Activated naive CD8-positive, alpha-beta T cell treated with anti-CD3 and anti-CD28 coated beads for 36 hours (primary cell): ENCODE measurements at regions not wholly inside any gene's neighbourhood (a gene's known extent, or its start where the extent isn't known, plus 50 kb on each side); places are given as distances from the start of the nearest gene placed in this dataset.

Experiments used
- DNase-seq: peaks from one replicate; pipeline ENCODE4 v3.0.0; 2021
- H3K27ac Mint-ChIP-seq: one replicate; pipeline ENCODE4 v1.8.0; 2022; ENCODE audit warnings: mild to moderate bottlenecking, moderate library complexity, mixed read lengths
- H3K27me3 Mint-ChIP-seq: one replicate; pipeline ENCODE4 v1.8.0; 2022; ENCODE audit warnings: mild to moderate bottlenecking, mixed read lengths
- H3K36me3 Mint-ChIP-seq: one replicate; pipeline ENCODE4 v1.8.0; 2021; ENCODE audit warnings: mild to moderate bottlenecking, mixed read lengths
- H3K4me1 Mint-ChIP-seq: one replicate; pipeline ENCODE4 v1.8.0; 2021; ENCODE audit warnings: mixed read lengths
- H3K4me3 Mint-ChIP-seq: one replicate; pipeline ENCODE4 v1.8.0; 2022; ENCODE audit warnings: mild to moderate bottlenecking, moderate library complexity, mixed read lengths
- H3K9me3 Mint-ChIP-seq: one replicate; pipeline ENCODE4 v1.8.0; 2022; ENCODE audit warnings: mixed read lengths

GRCh38 chr18:28707006-28707405 lies 530.1 kb upstream of the CDH2 start:
- Mint-ChIP-seq H3K9me3 (peaks cover 4% of the 10 kb centered on the region), H3K27me3 (no peaks in the 10 kb centered on the region), H3K36me3 (no peaks in the 10 kb centered on the region), H3K4me1 (no peaks in the 10 kb centered on the region), H3K4me3 (no peak overlapping the region), H3K27ac (no peak overlapping the region)
- DNase-seq = no peak

GRCh38 chr18:28706397-28706796 lies 529.5 kb upstream of the CDH2 start:
- peaks cover 8% of the 10 kb centered on the region for H3K9me3 Mint-ChIP-seq
- H3K36me3 Mint-ChIP-seq = no peaks in the 10 kb centered on the region
- no peaks in the 10 kb centered on the region for H3K4me1 Mint-ChIP-seq
- H3K27me3 Mint-ChIP-seq = no peaks in the 10 kb centered on the region
- H3K4me3 Mint-ChIP-seq = no peak overlapping the region
- no peak overlapping the region for H3K27ac Mint-ChIP-seq
- no peak for DNase-seq

- no peak overlapping the region for H3K27ac Mint-ChIP-seq
- H3K4me3 Mint-ChIP-seq = no peak overlapping the region
- no peaks in the 10 kb centered on the region for H3K4me1 Mint-ChIP-seq
- peaks cover 11% of the 10 kb centered on the region for H3K9me3 Mint-ChIP-seq
- no peaks in the 10 kb centered on the region for H3K36me3 Mint-ChIP-seq
- H3K27me3 Mint-ChIP-seq = no peaks in the 10 kb centered on the region
- no peak for DNase-seq
Observed at GRCh38 chr18:28705482-28705881, 528.6 kb upstream of the CDH2 start.

GRCh38 chr18:28692337-28692736 lies 515.4 kb upstream of the CDH2 start:
- H3K36me3 Mint-ChIP-seq = no peaks in the 10 kb centered on the region

GRCh38 chr18:28691496-28691840 lies 514.5 kb upstream of the CDH2 start:
- H3K4me3 Mint-ChIP-seq = no peak overlapping the region
- peaks cover 8% of the 10 kb centered on the region for H3K9me3 Mint-ChIP-seq
- no peaks in the 10 kb centered on the region for H3K36me3 Mint-ChIP-seq
- no peak overlapping the region for H3K27ac Mint-ChIP-seq
- H3K4me1 Mint-ChIP-seq = no peaks in the 10 kb centered on the region
- no peaks in the 10 kb centered on the region for H3K27me3 Mint-ChIP-seq
- DNase-seq = no peak

More at GRCh38 chr18:28692337-28692736, 515.4 kb upstream of the CDH2 start:
- no peak overlapping the region for H3K4me3 Mint-ChIP-seq
- no peaks in the 10 kb centered on the region for H3K4me1 Mint-ChIP-seq
- H3K27me3 Mint-ChIP-seq = no peaks in the 10 kb centered on the region
- peaks cover 10% of the 10 kb centered on the region for H3K9me3 Mint-ChIP-seq
- DNase-seq = no peak
- H3K27ac Mint-ChIP-seq = no peak overlapping the region

- no peak overlapping the region for H3K27ac Mint-ChIP-seq
Observed at GRCh38 chr18:28690836-28691495, 514.0 kb upstream of the CDH2 start.

GRCh38 chr18:28690100-28690499 lies 513.2 kb upstream of the CDH2 start:
- H3K4me3 Mint-ChIP-seq = no peak overlapping the region
- H3K27ac Mint-ChIP-seq = no peak overlapping the region
- peaks cover 5% of the 10 kb centered on the region for H3K9me3 Mint-ChIP-seq
- no peaks in the 10 kb centered on the region for H3K27me3 Mint-ChIP-seq
- H3K36me3 Mint-ChIP-seq = no peaks in the 10 kb centered on the region
- DNase-seq = no peak
- H3K4me1 Mint-ChIP-seq = no peaks in the 10 kb centered on the region

More at GRCh38 chr18:28690836-28691495, 514.0 kb upstream of the CDH2 start:
- no peak for DNase-seq
- Mint-ChIP-seq H3K4me1 (no peaks in the 10 kb centered on the region), H3K27me3 (no peaks in the 10 kb centered on the region), H3K36me3 (no peaks in the 10 kb centered on the region), H3K9me3 (peaks cover 8% of the 10 kb centered on the region), H3K4me3 (no peak overlapping the region)

GRCh38 chr18:28689588-28689987 lies 512.7 kb upstream of the CDH2 start:
- no peaks in the 10 kb centered on the region for H3K27me3 Mint-ChIP-seq
- H3K4me3 Mint-ChIP-seq = no peak overlapping the region
- H3K9me3 Mint-ChIP-seq = peaks cover 5% of the 10 kb centered on the region
- H3K27ac Mint-ChIP-seq = no peak overlapping the region
- no peaks in the 10 kb centered on the region for H3K36me3 Mint-ChIP-seq
- DNase-seq = no peak
- H3K4me1 Mint-ChIP-seq = no peaks in the 10 kb centered on the region

- no peaks in the 10 kb centered on the region for H3K4me1 Mint-ChIP-seq
Observed at GRCh38 chr18:28684746-28685355, 507.9 kb upstream of the CDH2 start.

GRCh38 chr18:28682912-28683311 lies 506.0 kb upstream of the CDH2 start:
- no peak overlapping the region for H3K4me3 Mint-ChIP-seq

More at GRCh38 chr18:28684746-28685355, 507.9 kb upstream of the CDH2 start:
- Mint-ChIP-seq H3K4me3 (no peak overlapping the region), H3K36me3 (no peaks in the 10 kb centered on the region), H3K9me3 (peaks cover 1% of the 10 kb centered on the region), H3K27ac (no peak overlapping the region), H3K27me3 (no peaks in the 10 kb centered on the region)
- DNase-seq = no peak

GRCh38 chr18:28669165-28669564 lies 492.2 kb upstream of the CDH2 start:
- Mint-ChIP-seq H3K27ac (no peak overlapping the region), H3K4me1 (no peaks in the 10 kb centered on the region), H3K27me3 (no peaks in the 10 kb centered on the region), H3K36me3 (no peaks in the 10 kb centered on the region), H3K4me3 (no peak overlapping the region), H3K9me3 (peaks cover 6% of the 10 kb centered on the region)
- DNase-seq = no peak

More at GRCh38 chr18:28682912-28683311, 506.0 kb upstream of the CDH2 start:
- DNase-seq = no peak
- no peaks in the 10 kb centered on the region for H3K4me1 Mint-ChIP-seq
- H3K27ac Mint-ChIP-seq = no peak overlapping the region
- peaks cover 1% of the 10 kb centered on the region for H3K9me3 Mint-ChIP-seq
- H3K27me3 Mint-ChIP-seq = no peaks in the 10 kb centered on the region
- H3K36me3 Mint-ChIP-seq = no peaks in the 10 kb centered on the region

GRCh38 chr18:28666216-28666615 lies 489.3 kb upstream of the CDH2 start:
- Mint-ChIP-seq H3K4me1 (no peaks in the 10 kb centered on the region), H3K36me3 (no peaks in the 10 kb centered on the region), H3K27me3 (no peaks in the 10 kb centered on the region), H3K27ac (no peak overlapping the region), H3K4me3 (no peak overlapping the region), H3K9me3 (peaks cover 6% of the 10 kb centered on the region)
- no peak for DNase-seq

GRCh38 chr18:28657961-28658360 lies 481.0 kb upstream of the CDH2 start:
- no peaks in the 10 kb centered on the region for H3K27me3 Mint-ChIP-seq

GRCh38 chr18:28652654-28653053 lies 475.7 kb upstream of the CDH2 start:
- Mint-ChIP-seq H3K4me3 (no peak overlapping the region), H3K36me3 (no peaks in the 10 kb centered on the region), H3K9me3 (peaks cover 10% of the 10 kb centered on the region), H3K4me1 (no peaks in the 10 kb centered on the region), H3K27me3 (no peaks in the 10 kb centered on the region), H3K27ac (no peak overlapping the region)
- DNase-seq = no peak

More at GRCh38 chr18:28657961-28658360, 481.0 kb upstream of the CDH2 start:
- DNase-seq = no peak
- Mint-ChIP-seq H3K27ac (no peak overlapping the region), H3K9me3 (peaks cover 10% of the 10 kb centered on the region), H3K36me3 (no peaks in the 10 kb centered on the region), H3K4me1 (no peaks in the 10 kb centered on the region), H3K4me3 (no peak overlapping the region)

GRCh38 chr18:28651298-28651697 lies 474.4 kb upstream of the CDH2 start:
- H3K9me3 Mint-ChIP-seq = peaks cover 11% of the 10 kb centered on the region
- H3K4me1 Mint-ChIP-seq = no peaks in the 10 kb centered on the region
- DNase-seq = no peak
- no peak overlapping the region for H3K27ac Mint-ChIP-seq
- H3K4me3 Mint-ChIP-seq = no peak overlapping the region
- H3K27me3 Mint-ChIP-seq = no peaks in the 10 kb centered on the region
- no peaks in the 10 kb centered on the region for H3K36me3 Mint-ChIP-seq

GRCh38 chr18:28650860-28651259 lies 473.9 kb upstream of the CDH2 start:
- no peak for DNase-seq
- H3K27me3 Mint-ChIP-seq = no peaks in the 10 kb centered on the region
- H3K27ac Mint-ChIP-seq = no peak overlapping the region
- H3K4me1 Mint-ChIP-seq = no peaks in the 10 kb centered on the region
- peaks cover 11% of the 10 kb centered on the region for H3K9me3 Mint-ChIP-seq
- H3K4me3 Mint-ChIP-seq = no peak overlapping the region
- no peaks in the 10 kb centered on the region for H3K36me3 Mint-ChIP-seq
